Colonic mucosa (tissue), 4 donors: ENCODE measurements at regions not wholly inside any gene's neighbourhood (a gene's known extent, or its start where the extent isn't known, plus 50 kb on each side); places are given as distances from the start of the nearest gene placed in this dataset.
"Not testable (repeated sequence)": the region's sequence is repeated elsewhere in the genome, so short reads cannot be mapped to it uniquely, and the experiment has no call there.

Experiments used
- DNase-seq: peaks from one replicate; pipeline ENCODE4 v3.0.0-alpha.2; 2020
- H3K27ac ChIP-seq: fragments of 200-600 bp; one replicate; pipeline ENCODE4 v1.8.0; 2021
- H3K27me3 ChIP-seq: fragments of 200-600 bp; one replicate; pipeline ENCODE4 v1.8.0; 2021
- H3K36me3 ChIP-seq: fragments of 200-600 bp; one replicate; pipeline ENCODE4 v1.8.0; 2021
- H3K4me1 ChIP-seq: fragments of 200-600 bp; one replicate; pipeline ENCODE4 v1.8.0; 2021; ENCODE audit warnings: mild to moderate bottlenecking
- H3K4me3 ChIP-seq: fragments of 200-600 bp; one replicate; pipeline ENCODE4 v1.8.0; 2021
- H3K9ac ChIP-seq, 2 donors: one replicate each; pipeline ENCODE4 v1.7.0; 2013; ENCODE audit warnings: control low read depth in 2 of 2, low read depth in 2 of 2, low read length in 2 of 2
- H3K9me3 ChIP-seq: fragments of 200-600 bp; one replicate; pipeline ENCODE4 v1.8.0; 2021
- CTCF ChIP-seq: fragments of 200-600 bp; IDR thresholded peaks from one replicate; pipeline ENCODE4 v1.8.0; 2022; ENCODE audit warnings: antibody characterized with exemption, mild to moderate bottlenecking
- intact Hi-C: fragments of 100-400 bp; cut with DNase I; formaldehyde crosslinking; loops from one replicate; pipeline ENCODE4 v1.14.1; 2022
- donor health status: healthy.
- donor health status: DM: no; HTN: no; CAD: no.
- donor health status: DM: no; HTN: no; CAD: no.

- Histone ChIP-seq H3K27me3 (no peaks in the 10 kb centered on the region), H3K27ac (no peak overlapping the region), H3K9me3 (no peaks in the 10 kb centered on the region), H3K9ac (no peak overlapping the region), H3K4me1 (no peaks in the 10 kb centered on the region), H3K4me3 (no peak overlapping the region), H3K36me3 (no peaks in the 10 kb centered on the region)
- DNase-seq, result no peak
- TF ChIP-seq CTCF, result no peak
- intact Hi-C loops, result no loop called here
Observed at GRCh38 chr13:100764937-100765336, 90.3 kb upstream of the TMTC4 start.

GRCh38 chr13:100762126-100762525 lies 87.5 kb upstream of the TMTC4 start:
- DNase-seq, H3K4me1 ChIP-seq, H3K27me3 ChIP-seq, H3K27ac ChIP-seq, H3K4me3 ChIP-seq, H3K36me3 ChIP-seq, H3K9ac ChIP-seq, H3K9me3 ChIP-seq, intact Hi-C loops: not testable (repeated sequence)

- Histone ChIP-seq H3K27ac (no peak overlapping the region), H3K9me3 (no peaks in the 10 kb centered on the region), H3K4me1 (no peaks in the 10 kb centered on the region), H3K9ac (no peak overlapping the region), H3K4me3 (no peak overlapping the region), H3K27me3 (no peaks in the 10 kb centered on the region), H3K36me3 (no peaks in the 10 kb centered on the region)
- DNase-seq, result no peak
- TF ChIP-seq CTCF, result no peak
- intact Hi-C loops, result no loop called here
Observed at GRCh38 chr13:100755891-100756290, 81.3 kb upstream of the TMTC4 start.

- no peak overlapping the region for H3K9ac ChIP-seq
- DNase-seq, result no peak
- no peak overlapping the region for H3K27ac ChIP-seq
- TF ChIP-seq CTCF, result no peak
- no peaks in the 10 kb centered on the region for H3K27me3 ChIP-seq
- H3K4me1 ChIP-seq, result no peaks in the 10 kb centered on the region
- no peak overlapping the region for H3K4me3 ChIP-seq
- intact Hi-C loops, result no loop called here
- H3K9me3 ChIP-seq, result no peaks in the 10 kb centered on the region
- no peaks in the 10 kb centered on the region for H3K36me3 ChIP-seq
Observed at GRCh38 chr13:100754459-100754858, 79.9 kb upstream of the TMTC4 start.

- Histone ChIP-seq H3K9ac (no peak overlapping the region), H3K36me3 (no peaks in the 10 kb centered on the region), H3K27ac (no peak overlapping the region), H3K4me1 (no peaks in the 10 kb centered on the region), H3K9me3 (no peaks in the 10 kb centered on the region), H3K27me3 (no peaks in the 10 kb centered on the region), H3K4me3 (no peak overlapping the region)
- no peak for TF ChIP-seq CTCF
- DNase-seq, result no peak
- intact Hi-C loops, result no loop called here
Observed at GRCh38 chr13:100753376-100753775, 78.8 kb upstream of the TMTC4 start.

- Histone ChIP-seq H3K36me3 (no peaks in the 10 kb centered on the region), H3K27ac (no peak overlapping the region), H3K27me3 (no peaks in the 10 kb centered on the region), H3K9me3 (no peaks in the 10 kb centered on the region), H3K4me1 (no peaks in the 10 kb centered on the region), H3K4me3 (no peak overlapping the region), H3K9ac (no peak overlapping the region)
- intact Hi-C loops, result no loop called here
- no peak for DNase-seq
- no peak for TF ChIP-seq CTCF
Observed at GRCh38 chr13:100751826-100752225, 77.2 kb upstream of the TMTC4 start.
